ENCODE measurements at regions not wholly inside any gene's neighbourhood (a gene's known extent, or its start where the extent isn't known, plus 50 kb on each side); places are given as distances from the start of the nearest gene placed in this dataset.

GRCh38 chr6:134756374-134757025, 193.4 kb downstream of the ALDH8A1 start:
- no peak for TF ChIP-seq CTCF (IDR thresholded peaks at IDR 0.05 in 8 of 11, conservative IDR thresholded peaks at IDR 0.05 in 3 of 11)
- no peak for TF ChIP-seq POLR2AphosphoS5 (IDR thresholded peaks at IDR 0.05)

Measured in spleen (tissue), 7 donors.